ENCODE measurements at regions not wholly inside any gene's neighbourhood (a gene's known extent, or its start where the extent isn't known, plus 50 kb on each side); places are given as distances from the start of the nearest gene placed in this dataset.
A peak's percentile ranks its signal among the peaks of the same experiment; 100 is the strongest.
"Not testable (repeated sequence)": the region's sequence is repeated elsewhere in the genome, so short reads cannot be mapped to it uniquely, and the experiment has no call there.

GRCh38 chr6:139706912-139707311 is 332.5 kb upstream of the CITED2 start:
- H3K4me1 Mint-ChIP-seq, result no peaks in the 10 kb centered on the region
- H3K36me3 Mint-ChIP-seq, result no peaks in the 10 kb centered on the region
- no peak for DNase-seq (ENCODE audit: low spot score in 2 of 2)
- ATAC-seq, result no peak
- no peak overlapping the region for H3K4me3 Mint-ChIP-seq
- H3K27ac Mint-ChIP-seq, result no peak overlapping the region
- H3K9me3 Mint-ChIP-seq, result no peaks in the 10 kb centered on the region

- Mint-ChIP-seq H3K36me3 (no peaks in the 10 kb centered on the region), H3K4me1 (no peaks in the 10 kb centered on the region), H3K9me3 (no peaks in the 10 kb centered on the region), H3K4me3 (no peak overlapping the region), H3K27ac (no peak overlapping the region)
- ATAC-seq, result no peak
- no peak for DNase-seq (ENCODE audit: low spot score in 2 of 2)
Measured at GRCh38 chr6:139705284-139705683, 330.8 kb upstream of the CITED2 start.

- DNase-seq (ENCODE audit: low spot score in 2 of 2) (no peak), ATAC-seq (no peak)
- H3K4me1 Mint-ChIP-seq, result no peaks in the 10 kb centered on the region
- no peaks in the 10 kb centered on the region for H3K9me3 Mint-ChIP-seq
- no peak overlapping the region for H3K4me3 Mint-ChIP-seq
- H3K36me3 Mint-ChIP-seq, result no peaks in the 10 kb centered on the region
- H3K27ac Mint-ChIP-seq, result no peak overlapping the region
Measured at GRCh38 chr6:139703780-139704179, 329.3 kb upstream of the CITED2 start.

- no peaks in the 10 kb centered on the region for H3K36me3 Mint-ChIP-seq
- no peak overlapping the region for H3K4me3 Mint-ChIP-seq
- H3K4me1 Mint-ChIP-seq, result no peaks in the 10 kb centered on the region
- H3K27ac Mint-ChIP-seq, result no peak overlapping the region
- ATAC-seq, result no peak
- no peak for DNase-seq (ENCODE audit: low spot score in 2 of 2)
- H3K9me3 Mint-ChIP-seq, result no peaks in the 10 kb centered on the region
Measured at GRCh38 chr6:139702706-139703105, 328.3 kb upstream of the CITED2 start.

GRCh38 chr6:139701695-139702094 is 327.2 kb upstream of the CITED2 start:
- Mint-ChIP-seq H3K4me3 (no peak overlapping the region), H3K4me1 (peaks cover 5% of the 10 kb centered on the region), H3K27ac (no peak overlapping the region), H3K9me3 (no peaks in the 10 kb centered on the region), H3K36me3 (no peaks in the 10 kb centered on the region)
- DNase-seq (ENCODE audit: low spot score in 2 of 2) (no peak), ATAC-seq (no peak)

GRCh38 chr6:139701003-139701402 is 326.6 kb upstream of the CITED2 start:
- H3K4me3 Mint-ChIP-seq, result no peak overlapping the region
- ATAC-seq (no peak), DNase-seq (ENCODE audit: low spot score in 2 of 2) (no peak)
- H3K36me3 Mint-ChIP-seq, result no peaks in the 10 kb centered on the region
- no peaks in the 10 kb centered on the region for H3K9me3 Mint-ChIP-seq
- no peak overlapping the region for H3K27ac Mint-ChIP-seq
- peaks cover 5% of the 10 kb centered on the region for H3K4me1 Mint-ChIP-seq

GRCh38 chr6:139699911-139700310 is 325.5 kb upstream of the CITED2 start:
- ATAC-seq (no peak), DNase-seq (ENCODE audit: low spot score in 2 of 2) (no peak)
- no peak overlapping the region for H3K4me3 Mint-ChIP-seq
- no peaks in the 10 kb centered on the region for H3K9me3 Mint-ChIP-seq
- H3K4me1 Mint-ChIP-seq, result peaks cover 5% of the 10 kb centered on the region
- H3K27ac Mint-ChIP-seq, result no peak overlapping the region
- no peaks in the 10 kb centered on the region for H3K36me3 Mint-ChIP-seq

- ATAC-seq (no peak), DNase-seq (ENCODE audit: low spot score in 2 of 2) (no peak)
- Mint-ChIP-seq H3K4me3 (no peak overlapping the region), H3K27ac (no peak overlapping the region), H3K4me1 (peaks cover 5% of the 10 kb centered on the region), H3K9me3 (no peaks in the 10 kb centered on the region), H3K36me3 (no peaks in the 10 kb centered on the region)
Measured at GRCh38 chr6:139699335-139699734, 324.9 kb upstream of the CITED2 start.

GRCh38 chr6:139698526-139699176 is 324.2 kb upstream of the CITED2 start:
- Mint-ChIP-seq H3K36me3 (no peaks in the 10 kb centered on the region), H3K9me3 (no peaks in the 10 kb centered on the region), H3K4me1 (peaks cover 5% of the 10 kb centered on the region), H3K4me3 (no peak overlapping the region), H3K27ac (no peak overlapping the region)
- DNase-seq (ENCODE audit: low spot score in 2 of 2) (no peak), ATAC-seq (no peak)

- DNase-seq (ENCODE audit: low spot score in 2 of 2); H3K4me1 Mint-ChIP-seq; H3K27ac Mint-ChIP-seq; H3K9me3 Mint-ChIP-seq; H3K36me3 Mint-ChIP-seq; ATAC-seq; H3K4me3 Mint-ChIP-seq: not testable (repeated sequence)
Measured at GRCh38 chr6:139697856-139698255, 323.4 kb upstream of the CITED2 start.

GRCh38 chr6:139696991-139697390 is 322.5 kb upstream of the CITED2 start:
- not testable (repeated sequence) for H3K9me3 Mint-ChIP-seq; ATAC-seq; H3K4me1 Mint-ChIP-seq; DNase-seq (ENCODE audit: low spot score in 2 of 2); H3K36me3 Mint-ChIP-seq
- Mint-ChIP-seq H3K4me3 (peak overlapping the region; percentile 55), H3K27ac (peak overlapping the region; percentile 33)

GRCh38 chr6:139695361-139695760 is 320.9 kb upstream of the CITED2 start:
- no peaks in the 10 kb centered on the region for H3K36me3 Mint-ChIP-seq
- no peak for ATAC-seq
- H3K4me1 Mint-ChIP-seq, result peaks cover 5% of the 10 kb centered on the region
- H3K4me3 Mint-ChIP-seq, result no peak overlapping the region
- H3K27ac Mint-ChIP-seq, result no peak overlapping the region
- no peaks in the 10 kb centered on the region for H3K9me3 Mint-ChIP-seq
- DNase-seq (ENCODE audit: low spot score in 2 of 2), result no peak

- H3K4me1 Mint-ChIP-seq, result peaks cover 5% of the 10 kb centered on the region
- no peaks in the 10 kb centered on the region for H3K9me3 Mint-ChIP-seq
- ATAC-seq (no peak), DNase-seq (ENCODE audit: low spot score in 2 of 2) (no peak)
- no peak overlapping the region for H3K27ac Mint-ChIP-seq
- H3K36me3 Mint-ChIP-seq, result no peaks in the 10 kb centered on the region
- no peak overlapping the region for H3K4me3 Mint-ChIP-seq
Measured at GRCh38 chr6:139693735-139694134, 319.3 kb upstream of the CITED2 start.

- no peak for DNase-seq (ENCODE audit: low spot score in 2 of 2)
- no peak overlapping the region for H3K27ac Mint-ChIP-seq
- H3K36me3 Mint-ChIP-seq, result no peaks in the 10 kb centered on the region
- no peak overlapping the region for H3K4me3 Mint-ChIP-seq
- no peak for ATAC-seq
- no peaks in the 10 kb centered on the region for H3K9me3 Mint-ChIP-seq
- H3K4me1 Mint-ChIP-seq, result no peaks in the 10 kb centered on the region
Measured at GRCh38 chr6:139690007-139690406, 315.6 kb upstream of the CITED2 start.

GRCh38 chr6:139687055-139687454 is 312.6 kb upstream of the CITED2 start:
- no peaks in the 10 kb centered on the region for H3K9me3 Mint-ChIP-seq
- no peaks in the 10 kb centered on the region for H3K4me1 Mint-ChIP-seq
- DNase-seq (ENCODE audit: low spot score in 2 of 2) (no peak), ATAC-seq (no peak)
- H3K27ac Mint-ChIP-seq, result no peak overlapping the region
- H3K4me3 Mint-ChIP-seq, result no peak overlapping the region
- no peaks in the 10 kb centered on the region for H3K36me3 Mint-ChIP-seq

- H3K36me3 Mint-ChIP-seq, result no peaks in the 10 kb centered on the region
- H3K27ac Mint-ChIP-seq, result no peak overlapping the region
- DNase-seq (ENCODE audit: low spot score in 2 of 2) (no peak), ATAC-seq (no peak)
- H3K4me3 Mint-ChIP-seq, result no peak overlapping the region
- no peaks in the 10 kb centered on the region for H3K4me1 Mint-ChIP-seq
- no peaks in the 10 kb centered on the region for H3K9me3 Mint-ChIP-seq
Measured at GRCh38 chr6:139686308-139686707, 311.9 kb upstream of the CITED2 start.

- Mint-ChIP-seq H3K9me3 (no peaks in the 10 kb centered on the region), H3K36me3 (no peaks in the 10 kb centered on the region), H3K27ac (no peak overlapping the region), H3K4me3 (no peak overlapping the region), H3K4me1 (no peaks in the 10 kb centered on the region)
- DNase-seq (ENCODE audit: low spot score in 2 of 2) (no peak), ATAC-seq (no peak)
Measured at GRCh38 chr6:139685009-139685408, 310.6 kb upstream of the CITED2 start.
